Lower lobe of right lung (tissue), 2 donors: ENCODE measurements at regions not wholly inside any gene's neighbourhood (a gene's known extent, or its start where the extent isn't known, plus 50 kb on each side); places are given as distances from the start of the nearest gene placed in this dataset.
A peak's percentile ranks its signal among the peaks of the same experiment; 100 is the strongest.
"Not testable (repeated sequence)": the region's sequence is repeated elsewhere in the genome, so short reads cannot be mapped to it uniquely, and the experiment has no call there.

ENCODE experiments used
- ATAC-seq, 2 donors: fragments of 200-7000 bp; cut with Tn5 transposase; one replicate each; pipeline ENCODE4 v1.9.1; 2020 to 2022; ENCODE audit warnings: mild to moderate bottlenecking in 2 of 2, moderate library complexity in 2 of 2
- DNase-seq: peaks from one replicate; pipeline ENCODE4 v3.0.0-alpha.2; 2020
- H3K27ac ChIP-seq: fragments of 200-600 bp; one replicate; pipeline ENCODE4 v1.8.0; 2022
- H3K27me3 ChIP-seq: fragments of 200-600 bp; one replicate; pipeline ENCODE4 v1.8.0; 2022; ENCODE audit warnings: low read depth
- H3K36me3 ChIP-seq: fragments of 200-600 bp; one replicate; pipeline ENCODE4 v1.8.0; 2022; ENCODE audit warnings: mild to moderate bottlenecking
- H3K4me1 ChIP-seq: fragments of 200-600 bp; one replicate; pipeline ENCODE4 v1.8.0; 2022
- H3K4me3 ChIP-seq: fragments of 200-600 bp; one replicate; pipeline ENCODE4 v1.8.0; 2022; ENCODE audit warnings: mild to moderate bottlenecking
- H3K9me3 ChIP-seq: fragments of 200-600 bp; one replicate; pipeline ENCODE4 v1.8.0; 2022
- intact Hi-C: fragments of 100-400 bp; cut with DNase I; formaldehyde crosslinking; loops from one replicate; pipeline ENCODE4 v1.11.0; 2022
- TF ChIP-seq, protein P1 (sequence below): fragments of 200-600 bp; IDR thresholded peaks from one replicate; pipeline ENCODE4 v1.8.0; 2022; ENCODE audit warnings: antibody characterized with exemption, mild to moderate bottlenecking
- donor health status: DM: no; HTN: yes; CAD: no; lungs with severe emphysema.

DNA sequence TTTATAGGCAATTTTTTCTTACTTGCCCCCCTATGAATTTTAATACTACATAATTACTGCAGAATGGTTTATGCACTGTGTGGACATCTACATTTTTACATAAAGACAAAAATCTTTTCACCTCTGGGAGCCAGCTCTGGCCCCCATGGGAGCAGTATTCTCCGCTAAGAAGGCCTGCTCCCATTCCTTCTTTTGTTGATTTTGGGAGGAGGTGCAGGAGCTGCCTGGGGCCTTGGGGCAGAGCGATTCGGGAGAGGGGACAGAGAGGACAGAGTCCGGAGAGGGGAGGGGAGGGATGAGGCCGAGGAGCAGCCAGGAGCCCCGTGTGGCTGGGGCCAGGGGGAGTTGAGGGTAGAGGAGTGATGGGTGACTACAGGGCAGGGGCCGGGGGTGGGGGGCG is 452.0 kb downstream of the PREX1 start:
- Histone ChIP-seq H3K36me3 (no peaks in the 10 kb centered on the region), H3K9me3 (no peaks in the 10 kb centered on the region), H3K4me1 (peaks cover 3% of the 10 kb centered on the region), H3K27ac (no peak overlapping the region), H3K27me3 (peaks cover 5% of the 10 kb centered on the region), H3K4me3 (no peak overlapping the region)
- DNase-seq (no peak), ATAC-seq (no peak)
- intact Hi-C loops, result no loop called here
- TF ChIP-seq, protein P1, sequence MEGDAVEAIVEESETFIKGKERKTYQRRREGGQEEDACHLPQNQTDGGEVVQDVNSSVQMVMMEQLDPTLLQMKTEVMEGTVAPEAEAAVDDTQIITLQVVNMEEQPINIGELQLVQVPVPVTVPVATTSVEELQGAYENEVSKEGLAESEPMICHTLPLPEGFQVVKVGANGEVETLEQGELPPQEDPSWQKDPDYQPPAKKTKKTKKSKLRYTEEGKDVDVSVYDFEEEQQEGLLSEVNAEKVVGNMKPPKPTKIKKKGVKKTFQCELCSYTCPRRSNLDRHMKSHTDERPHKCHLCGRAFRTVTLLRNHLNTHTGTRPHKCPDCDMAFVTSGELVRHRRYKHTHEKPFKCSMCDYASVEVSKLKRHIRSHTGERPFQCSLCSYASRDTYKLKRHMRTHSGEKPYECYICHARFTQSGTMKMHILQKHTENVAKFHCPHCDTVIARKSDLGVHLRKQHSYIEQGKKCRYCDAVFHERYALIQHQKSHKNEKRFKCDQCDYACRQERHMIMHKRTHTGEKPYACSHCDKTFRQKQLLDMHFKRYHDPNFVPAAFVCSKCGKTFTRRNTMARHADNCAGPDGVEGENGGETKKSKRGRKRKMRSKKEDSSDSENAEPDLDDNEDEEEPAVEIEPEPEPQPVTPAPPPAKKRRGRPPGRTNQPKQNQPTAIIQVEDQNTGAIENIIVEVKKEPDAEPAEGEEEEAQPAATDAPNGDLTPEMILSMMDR, result no peak

DNA sequence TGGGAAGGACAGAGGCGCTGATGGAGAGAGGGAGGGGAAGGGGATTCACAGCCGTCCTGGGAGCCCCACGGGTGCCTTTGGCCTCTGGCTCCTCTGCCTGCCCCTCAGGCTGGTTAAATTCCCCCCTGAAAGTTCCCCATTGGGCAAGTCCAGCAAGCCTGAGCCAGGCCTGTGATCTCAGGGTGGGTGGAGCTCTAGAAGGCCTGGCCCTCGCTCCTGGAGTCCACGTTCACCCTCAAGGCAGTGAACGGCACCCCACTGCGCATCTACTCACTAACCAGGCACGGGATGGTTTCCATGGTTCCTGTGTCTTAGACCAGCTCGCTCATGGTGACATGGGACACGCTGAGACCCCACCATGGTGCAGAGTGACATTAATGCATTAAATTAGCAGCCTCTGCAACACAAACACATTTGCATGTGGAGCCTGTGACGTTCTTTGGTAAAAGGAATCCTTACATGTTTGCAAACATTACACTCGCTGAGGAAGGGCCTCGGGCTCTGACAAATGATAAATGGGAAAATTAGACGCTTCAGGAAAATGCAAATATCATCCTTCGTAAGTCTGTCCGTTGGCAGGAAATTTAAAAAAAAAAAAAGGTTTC is 452.7 kb downstream of the PREX1 start:
- Histone ChIP-seq H3K36me3 (no peaks in the 10 kb centered on the region), H3K9me3 (no peaks in the 10 kb centered on the region), H3K27me3 (peaks cover 5% of the 10 kb centered on the region), H3K4me1 (peaks cover 3% of the 10 kb centered on the region), H3K4me3 (no peak overlapping the region), H3K27ac (no peak overlapping the region)
- ATAC-seq, result no peak
- no peak for DNase-seq
- intact Hi-C loops, result no loop called here
- TF ChIP-seq, protein P1, result no peak

DNA sequence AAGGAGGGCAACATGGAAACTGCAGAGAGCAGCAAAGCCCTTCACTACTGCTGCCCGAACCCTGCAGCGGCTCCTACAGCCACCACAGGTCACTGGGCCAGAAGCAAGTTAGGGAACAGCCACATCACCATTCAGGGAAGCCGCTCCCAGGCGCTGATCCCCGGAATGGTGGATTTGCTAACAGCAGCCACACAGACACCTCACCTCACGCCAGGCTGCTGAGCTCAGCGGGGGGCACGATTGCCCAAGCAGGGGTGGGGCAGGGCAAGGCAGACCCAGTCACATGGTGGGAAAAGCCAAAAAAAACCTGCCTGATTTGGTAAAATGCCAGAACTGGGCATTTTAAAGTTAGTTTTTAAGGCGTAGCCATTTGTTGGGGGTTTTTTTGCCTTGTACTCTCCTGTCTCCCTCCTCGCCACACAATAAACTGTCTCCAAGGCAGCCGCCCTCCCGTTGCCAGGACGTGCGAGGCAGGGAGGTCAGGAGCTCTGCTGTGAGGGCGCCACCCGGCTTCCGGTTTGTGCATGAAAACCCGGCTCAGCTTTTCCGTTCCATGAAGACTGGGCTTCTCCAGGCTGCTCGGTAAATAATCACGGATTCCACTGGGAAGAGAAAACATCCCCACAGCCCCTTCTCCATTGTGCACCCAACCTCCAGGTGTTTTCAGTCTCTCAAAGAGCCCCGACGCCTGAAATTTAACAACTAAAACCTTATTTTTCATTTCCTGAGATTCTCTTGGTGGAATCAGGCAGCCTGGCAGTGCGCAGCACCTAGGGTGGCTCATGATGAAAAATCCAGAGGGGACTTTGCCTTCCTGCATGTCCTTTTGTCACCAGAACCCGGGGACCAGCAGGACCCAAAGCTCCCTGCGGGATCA is 453.5 kb downstream of the PREX1 start:
- H3K4me3 ChIP-seq, H3K36me3 ChIP-seq, H3K9me3 ChIP-seq, intact Hi-C loops, H3K4me1 ChIP-seq, H3K27me3 ChIP-seq: not testable (repeated sequence)
- peak overlapping the region; percentile 46 for H3K27ac ChIP-seq
- ATAC-seq, result peak; percentile 47 to 61
- DNase-seq, result peak; percentile 60

DNA sequence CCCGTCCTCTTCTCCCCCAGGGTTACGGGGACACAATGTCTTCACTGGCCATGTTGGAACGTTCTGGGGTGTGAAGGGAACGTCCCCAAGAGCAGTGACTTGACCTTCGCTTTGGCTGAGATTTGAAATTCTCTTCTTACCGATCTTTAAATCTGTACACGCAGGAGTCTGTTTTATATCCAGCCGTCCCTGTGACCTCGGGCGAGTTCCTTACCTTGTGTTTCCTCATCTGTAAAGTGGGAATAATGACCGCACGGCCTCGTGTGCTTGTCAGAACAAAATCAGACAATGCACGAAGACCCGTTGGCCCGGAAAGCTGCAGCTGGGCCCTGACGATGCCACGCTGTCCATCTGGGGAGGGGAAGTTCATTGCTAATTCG is 454.3 kb downstream of the PREX1 start:
- ATAC-seq, result no peak
- no peaks in the 10 kb centered on the region for H3K9me3 ChIP-seq
- H3K4me1 ChIP-seq, result peaks cover 3% of the 10 kb centered on the region
- DNase-seq, result no peak
- TF ChIP-seq, protein P1, result no peak
- H3K27me3 ChIP-seq, result peaks cover 9% of the 10 kb centered on the region
- peak overlapping the region; percentile 46 for H3K27ac ChIP-seq
- intact Hi-C loops, result no loop called here
- H3K36me3 ChIP-seq, result no peaks in the 10 kb centered on the region
- H3K4me3 ChIP-seq, result no peak overlapping the region

DNA sequence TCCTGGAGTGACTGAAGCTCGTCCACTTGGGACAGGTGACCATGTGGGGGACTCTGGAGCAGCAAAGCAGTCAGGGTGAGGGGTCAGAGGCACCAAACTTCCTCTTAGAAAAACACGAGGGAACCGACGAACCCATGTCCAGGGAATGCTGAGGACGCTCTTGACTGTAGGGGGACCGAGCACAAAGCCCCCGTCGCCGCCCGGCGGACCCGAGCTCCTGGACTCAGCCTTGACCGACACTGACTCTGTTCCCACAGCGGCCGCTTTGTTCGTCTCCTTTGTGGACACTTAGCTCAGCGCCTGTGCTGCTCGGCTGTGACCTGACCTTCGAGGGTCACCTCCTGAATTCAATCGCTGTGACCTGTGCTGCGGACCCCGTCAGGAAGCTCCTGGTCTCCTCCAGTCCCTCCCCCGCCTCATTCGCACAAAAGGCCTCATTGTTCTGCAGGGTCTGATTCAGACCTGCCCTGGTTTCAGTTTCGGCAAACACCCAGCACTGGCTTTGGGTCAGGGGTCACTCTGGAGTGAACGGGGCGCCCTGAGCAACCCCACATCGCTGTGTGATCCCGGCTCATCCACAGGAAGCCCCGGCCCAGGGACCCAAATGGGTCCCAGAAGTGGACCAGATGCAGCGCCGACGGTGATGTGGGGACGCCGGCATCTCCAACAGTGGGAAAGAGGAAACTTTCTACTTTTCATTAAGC is 454.8 kb downstream of the PREX1 start:
- H3K9me3 ChIP-seq, H3K36me3 ChIP-seq, DNase-seq, ATAC-seq, intact Hi-C loops, H3K4me3 ChIP-seq, H3K27me3 ChIP-seq, H3K27ac ChIP-seq, H3K4me1 ChIP-seq: not testable (repeated sequence)

DNA sequence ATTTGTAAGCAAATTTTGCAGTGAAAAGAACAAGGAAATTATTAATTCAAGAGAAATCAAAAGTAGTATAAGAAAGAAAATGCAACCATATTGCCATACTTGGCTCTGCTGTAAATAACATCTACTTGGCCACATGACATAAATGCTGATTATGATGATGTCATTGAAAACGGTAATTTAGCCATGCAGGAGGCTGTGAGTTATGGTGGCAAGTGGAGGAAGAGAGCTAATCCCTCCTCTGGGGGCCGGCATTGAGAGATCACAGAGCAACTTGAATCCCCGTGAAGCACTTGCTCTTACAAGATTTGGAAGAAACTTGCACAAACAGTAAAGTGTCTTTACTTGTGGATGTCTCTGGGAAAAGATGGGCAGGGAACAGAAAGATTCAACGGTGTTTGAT is 456.6 kb downstream of the PREX1 start:
- Histone ChIP-seq H3K27ac (no peak overlapping the region), H3K9me3 (peaks cover 1% of the 10 kb centered on the region), H3K4me3 (no peak overlapping the region), H3K4me1 (peaks cover 3% of the 10 kb centered on the region), H3K27me3 (peaks cover 9% of the 10 kb centered on the region), H3K36me3 (no peaks in the 10 kb centered on the region)
- intact Hi-C loops, result no loop called here
- ATAC-seq (no peak), DNase-seq (no peak)
- TF ChIP-seq, protein P1, result no peak

DNA sequence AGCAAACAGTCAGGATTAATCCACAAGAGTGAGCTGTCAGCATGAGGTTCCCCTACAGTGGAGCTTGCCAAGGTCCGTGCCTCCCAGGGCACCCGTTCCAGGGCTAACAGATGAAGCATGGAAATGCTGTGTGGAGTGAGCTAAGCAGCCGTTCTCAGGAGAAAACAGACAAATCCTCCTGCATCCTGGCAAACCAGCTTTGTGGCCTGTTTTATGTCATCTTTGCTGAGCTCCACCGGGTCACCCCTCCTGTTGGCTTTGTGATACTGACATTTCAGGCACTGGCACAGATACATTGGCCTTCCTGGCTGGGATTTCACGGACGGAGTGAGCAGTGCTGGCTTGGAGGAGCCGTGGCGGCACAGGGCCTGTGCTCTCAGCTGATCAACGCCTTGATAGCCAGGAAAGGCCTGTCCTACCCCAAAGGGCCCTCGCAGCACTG is 459.2 kb downstream of the PREX1 start:
- H3K27me3 ChIP-seq, H3K27ac ChIP-seq, ATAC-seq, intact Hi-C loops, H3K4me1 ChIP-seq, DNase-seq, H3K4me3 ChIP-seq, H3K9me3 ChIP-seq, H3K36me3 ChIP-seq: not testable (repeated sequence)

DNA sequence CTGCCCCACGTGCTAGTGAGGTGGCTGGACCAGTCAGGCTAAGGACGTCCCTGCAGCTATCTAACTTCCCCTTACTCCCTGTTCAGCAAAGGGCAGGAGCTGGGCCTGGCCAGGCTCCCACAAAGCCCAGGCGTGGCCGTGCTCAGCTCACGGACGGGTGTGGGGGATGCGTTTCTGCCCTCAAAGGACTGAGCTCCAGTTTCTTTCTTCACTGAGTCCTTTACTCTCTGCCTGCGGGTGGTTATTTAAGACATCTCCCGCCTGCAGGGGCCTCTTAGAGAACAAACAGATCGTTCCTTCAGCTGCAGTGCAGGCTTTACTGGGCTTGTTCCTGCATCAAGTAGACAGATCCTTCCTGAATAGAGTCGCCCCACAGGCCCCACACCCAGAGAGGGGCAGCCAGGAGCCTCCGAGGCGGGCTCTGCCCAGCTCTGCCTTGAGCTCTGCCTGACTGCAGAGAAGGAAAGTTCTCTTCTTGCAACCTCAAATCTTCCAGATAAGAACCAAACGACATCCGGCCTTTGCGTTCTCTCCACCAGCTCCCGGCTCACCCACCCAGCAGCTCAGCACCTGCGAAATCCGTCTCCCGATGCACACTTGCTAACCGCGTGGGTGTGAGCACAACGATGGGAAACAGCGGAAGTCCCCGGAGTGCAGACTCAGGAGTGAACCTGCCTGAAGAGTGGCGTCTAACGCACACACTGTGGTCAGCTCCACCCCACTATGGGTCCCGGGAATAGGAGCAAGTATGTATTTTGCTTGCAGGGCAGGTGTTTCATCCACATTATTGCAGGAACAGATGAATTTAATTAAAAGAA is 460.0 kb downstream of the PREX1 start:
- H3K27me3 ChIP-seq, H3K4me1 ChIP-seq, DNase-seq, H3K36me3 ChIP-seq, H3K4me3 ChIP-seq, H3K9me3 ChIP-seq, H3K27ac ChIP-seq, intact Hi-C loops: not testable (repeated sequence)
- peak in 1 of 2 donors; percentile 43 for ATAC-seq
